GM12891 (cell line): ENCODE measurements at regions not wholly inside any gene's neighbourhood (a gene's known extent, or its start where the extent isn't known, plus 50 kb on each side); places are given as distances from the start of the nearest gene placed in this dataset.

Experiments
- POLR2A ChIP-seq: IDR thresholded peaks from 2 replicates; pipeline ENCODE4 v1.6.1; 2011; ENCODE audit warnings: low read depth, low read length, control low read depth
- POLR2AphosphoS5 ChIP-seq: IDR thresholded peaks from 2 replicates; pipeline ENCODE4 v1.6.1; 2011; ENCODE audit warnings: low read depth, low read length, control low read depth
- TAF1 ChIP-seq: IDR thresholded peaks from 2 replicates; pipeline ENCODE4 v1.6.1; 2011; ENCODE audit warnings: low read depth, low read length, control low read depth

DNA sequence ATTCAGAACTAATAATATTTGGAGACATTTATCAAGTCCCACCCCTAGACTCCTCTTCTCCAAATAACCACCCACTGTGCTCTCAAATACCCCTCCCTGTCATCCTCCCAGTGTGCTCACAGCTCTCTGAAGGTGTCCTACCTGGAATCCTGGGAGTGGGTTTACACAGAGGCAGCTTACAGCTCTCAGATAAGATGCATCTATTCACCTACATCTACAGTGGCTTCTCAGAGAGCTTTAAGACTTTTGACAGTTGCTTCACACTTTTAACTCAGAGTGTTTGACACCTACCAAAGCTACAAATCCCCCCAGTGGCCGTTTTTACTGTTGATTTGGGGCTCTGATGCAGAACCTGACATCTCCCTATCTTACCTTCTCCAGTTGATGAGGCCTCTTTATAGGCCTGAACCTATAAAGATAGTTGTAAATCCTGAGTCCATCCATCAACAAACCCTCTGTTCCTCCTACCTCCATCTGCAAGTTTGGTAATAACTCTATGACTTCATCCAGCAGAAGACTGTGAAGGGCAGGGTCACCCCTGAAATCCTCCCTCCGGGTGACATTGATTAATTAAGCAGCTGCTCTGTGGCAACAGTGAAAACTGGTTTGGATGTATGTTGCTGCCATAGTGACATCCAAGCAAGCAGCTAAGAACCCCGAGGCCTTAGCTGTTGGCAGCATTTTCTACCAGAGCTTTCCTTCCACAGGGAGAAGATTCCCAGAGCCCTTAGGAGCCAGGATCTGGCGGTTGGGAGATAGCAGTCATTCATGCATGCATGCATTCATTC, 226.1 kb upstream of the RREB1 start:
- no peak for TF ChIP-seq POLR2AphosphoS5
- TF ChIP-seq TAF1 = no peak
- no peak for TF ChIP-seq POLR2A
